H1 (cell line): ENCODE measurements at regions not wholly inside any gene's neighbourhood (a gene's known extent, or its start where the extent isn't known, plus 50 kb on each side); places are given as distances from the start of the nearest gene placed in this dataset.
"Not testable (repeated sequence)": the region's sequence is repeated elsewhere in the genome, so short reads cannot be mapped to it uniquely, and the experiment has no call there.

ENCODE experiments used
- CTCF ChIA-PET: fragments of 300-600 bp; sonication (Branson Sonifier 250); formaldehyde crosslinking; loops from one replicate; lab custom pipeline; 2021; ENCODE audit not compliant: partially characterized antibody; lab: Charles Lee
- POLR2A ChIA-PET: fragments of 300-600 bp; sonication (Branson Sonifier 250); formaldehyde crosslinking; loops from one replicate; lab custom pipeline; 2021; ENCODE audit warnings: inconsistent platforms; ENCODE audit not compliant: partially characterized antibody; lab: Charles Lee
- DNase-seq, 2 experiments: peaks; one replicate each; pipeline versions ENCODE4 v3.0.0 to v3.0.0-alpha.2; 2010 to 2022; ENCODE audit warnings: low spot score in 2 of 2, low read depth in 1 of 2, mixed read lengths in 1 of 2
- FAIRE-seq: peaks from 2 replicates; lab custom pipeline; 2011; peaks lifted over from hg19 to GRCh38; lab: Jason Lieb, UNC
- H2AFZ ChIP-seq: 2 replicates; pipeline ENCODE4 v1.8.1; 2012; ENCODE audit warnings: low read length, inconsistent platforms
- H2AK5ac ChIP-seq: 2 replicates; pipeline ENCODE4 v1.6.1; 2013; ENCODE audit warnings: low read depth, low read length
- H2BK120ac ChIP-seq: replicated peaks from 2 replicates; pipeline ENCODE3; 2013; ENCODE audit warnings: low read depth, low read length, inconsistent platforms
- H2BK12ac ChIP-seq: 2 replicates; pipeline ENCODE4 v1.6.1; 2013; ENCODE audit warnings: low read depth, low read length
- H2BK15ac ChIP-seq: 2 replicates; pipeline ENCODE4 v1.6.1; 2013; ENCODE audit warnings: low read length
- H2BK20ac ChIP-seq: 2 replicates; pipeline ENCODE4 v1.6.1; 2013; ENCODE audit warnings: low read length
- H2BK5ac ChIP-seq: 2 replicates; pipeline ENCODE4 v1.6.1; 2013; ENCODE audit warnings: low read depth, low read length
- H3K14ac ChIP-seq: 2 replicates; pipeline ENCODE4 v1.6.1; 2013; ENCODE audit warnings: inconsistent platforms; ENCODE audit not compliant: insufficient read length
- H3K18ac ChIP-seq: 2 replicates; pipeline ENCODE4 v1.6.1; 2013; ENCODE audit warnings: low read length; ENCODE audit errors: extremely low read depth
- H3K23ac ChIP-seq: 2 replicates; pipeline ENCODE4 v1.6.1; 2013; ENCODE audit warnings: inconsistent platforms; ENCODE audit not compliant: insufficient read length
- H3K23me2 ChIP-seq: 2 replicates; pipeline ENCODE4 v1.6.1; 2013; ENCODE audit warnings: low read depth, low read length
- H3K27ac ChIP-seq: 2 replicates; pipeline ENCODE4 v1.6.1; 2011; ENCODE audit warnings: low read depth, low read length, inconsistent platforms
- H3K27me3 ChIP-seq, 4 experiments: replicated peaks in 1 of 4; 1 replicate in 1 of 4; 2 replicates in 3 of 4; pipeline versions ENCODE4 v1.6.1 to v1.8.1; 2011 to 2013; ENCODE audit warnings: low read length in 3 of 4, mild to moderate bottlenecking in 3 of 4, inconsistent platforms in 2 of 4, mixed read lengths in 2 of 4, moderate library complexity in 1 of 4; ENCODE audit not compliant: control insufficient read depth in 3 of 4, insufficient read depth in 3 of 4; ENCODE audit errors: extremely low read depth in 1 of 4
- H3K36me3 ChIP-seq, 4 experiments: 2 replicates each; pipeline versions ENCODE4 v1.6.1 to v1.8.1; 2011 to 2013; ENCODE audit warnings: mild to moderate bottlenecking in 4 of 4, low read length in 3 of 4, moderate library complexity in 2 of 4, control low read depth in 1 of 4, inconsistent platforms in 1 of 4; ENCODE audit not compliant: insufficient read depth in 4 of 4, control insufficient read depth in 2 of 4
- H3K4ac ChIP-seq: replicated peaks from 2 replicates; pipeline ENCODE3; 2013; ENCODE audit warnings: low read length, low read depth, mixed read lengths, inconsistent platforms; ENCODE audit not compliant: insufficient read length
- H3K4me1 ChIP-seq, 4 experiments: replicated peaks in 1 of 4; 1 replicate in 1 of 4; 2 replicates in 3 of 4; pipeline versions ENCODE4 v1.6.1 to v1.8.1; 2011 to 2013; ENCODE audit warnings: low read length in 3 of 4, inconsistent platforms in 2 of 4, mixed read lengths in 1 of 4; ENCODE audit not compliant: insufficient read depth in 4 of 4, control insufficient read depth in 3 of 4
- H3K4me2 ChIP-seq, 2 experiments: 2 replicates each; pipeline versions ENCODE4 v1.6.1 to v1.8.1; 2011 to 2013; ENCODE audit warnings: low read depth in 2 of 2, low read length in 2 of 2, control low read depth in 1 of 2, inconsistent platforms in 1 of 2, mild to moderate bottlenecking in 1 of 2; ENCODE audit not compliant: insufficient read depth in 1 of 2
- H3K4me3 ChIP-seq, 4 experiments: fragments of 200-600, 300-600 bp in 1 of 4; sonication (generic), shearing (Covaris generic), sonication (Bioruptor Twin) in 1 of 4; 2 replicates each; pipeline versions ENCODE4 v1.5.1 to v1.8.1; 2011 to 2016; ENCODE audit warnings: low read length in 4 of 4, low read depth in 3 of 4, control low read depth in 2 of 4, inconsistent platforms in 2 of 4, mild to moderate bottlenecking in 2 of 4, mixed read lengths in 1 of 4, moderate library complexity in 1 of 4; ENCODE audit not compliant: insufficient read depth in 2 of 4; ENCODE audit errors: extremely low read depth in 1 of 4
- H3K56ac ChIP-seq: replicated peaks from 2 replicates; pipeline ENCODE3; 2013; ENCODE audit warnings: low read depth, mild to moderate bottlenecking, mixed read lengths, low read length, inconsistent platforms; ENCODE audit not compliant: insufficient read length
- H3K79me1 ChIP-seq: 2 replicates; pipeline ENCODE4 v1.6.1; 2013; ENCODE audit warnings: low read depth, low read length, control low read depth
- H3K79me2 ChIP-seq, 2 experiments: 2 replicates each; pipeline versions ENCODE4 v1.6.1 to v1.8.1; 2012 to 2013; ENCODE audit warnings: low read length in 2 of 2, mild to moderate bottlenecking in 2 of 2, inconsistent platforms in 1 of 2; ENCODE audit not compliant: insufficient read depth in 2 of 2, control insufficient read depth in 1 of 2
- H3K9ac ChIP-seq, 4 experiments: replicated peaks in 1 of 4; 1 replicate in 1 of 4; 2 replicates in 3 of 4; pipeline versions ENCODE4 v1.6.1 to v1.8.1; 2011 to 2013; ENCODE audit warnings: low read depth in 3 of 4, low read length in 3 of 4, control low read depth in 2 of 4, mild to moderate bottlenecking in 2 of 4, moderate library complexity in 2 of 4, inconsistent platforms in 1 of 4; ENCODE audit errors: extremely low read depth in 1 of 4
- H3K9me3 ChIP-seq, 2 experiments: 2 replicates each; pipeline versions ENCODE4 v1.6.1 to v1.8.1; 2012 to 2013; ENCODE audit warnings: mild to moderate bottlenecking in 2 of 2, moderate library complexity in 2 of 2, control low read depth in 1 of 2, inconsistent platforms in 1 of 2, low read depth in 1 of 2, low read length in 1 of 2, mixed read lengths in 1 of 2; ENCODE audit not compliant: insufficient read depth in 2 of 2
- H4K20me1 ChIP-seq, 2 experiments: replicated peaks in 1 of 2; 2 replicates each; pipeline versions ENCODE3 to v1.8.1; 2011 to 2013; ENCODE audit warnings: inconsistent platforms in 2 of 2, low read length in 2 of 2, mild to moderate bottlenecking in 1 of 2; ENCODE audit not compliant: insufficient read depth in 2 of 2, control insufficient read depth in 1 of 2
- H4K5ac ChIP-seq: 2 replicates; pipeline ENCODE4 v1.6.1; 2013; ENCODE audit warnings: low read length, low read depth, mixed read lengths, inconsistent platforms; ENCODE audit not compliant: insufficient read length
- H4K8ac ChIP-seq: 2 replicates; pipeline ENCODE4 v1.8.0; 2013; ENCODE audit warnings: mild to moderate bottlenecking, moderate library complexity, low read length, inconsistent platforms; ENCODE audit not compliant: insufficient read depth; ENCODE audit errors: extremely low read depth
- H4K91ac ChIP-seq: replicated peaks from 2 replicates; pipeline ENCODE3; 2013; ENCODE audit warnings: low read length, mixed read lengths, inconsistent platforms; ENCODE audit not compliant: insufficient read length
- BRCA1 ChIP-seq: IDR thresholded peaks from 2 replicates; pipeline ENCODE4 v1.6.1; 2012; ENCODE audit warnings: low read depth, low read length, improper control_type of control experiment
- SP1 ChIP-seq: IDR thresholded peaks from 2 replicates; pipeline ENCODE4 v1.6.1; 2011; ENCODE audit warnings: low read depth, low read length
- WGBS, 2 experiments: shearing (Covaris generic) in 1 of 2; methylation state at CpG; one replicate each; pipeline versions ENCODE4 v1.1.6 to v1.1.7; 2013 to 2015; ENCODE audit warnings: low lambda C conversion rate in 2 of 2, mixed read lengths in 2 of 2, inconsistent platforms in 1 of 2, low coverage in 1 of 2, missing lambda C conversion rate in 1 of 2; ENCODE audit not compliant: insufficient replicate concordance in 2 of 2, insufficient coverage in 1 of 2, insufficient read length in 1 of 2; ENCODE audit errors: extremely low coverage in 1 of 2, missing lambda C conversion rate in 1 of 2; 5-methylcytosine and 5-hydroxymethylcytosine counted together

- no peak for DNase-seq
- H2BK120ac ChIP-seq: no peak overlapping the region
- no peaks in the 10 kb centered on the region for H3K23me2 ChIP-seq
- H4K91ac ChIP-seq: no peak overlapping the region
- no peak overlapping the region for H4K5ac ChIP-seq
- no peak overlapping the region for H3K14ac ChIP-seq
- H2AFZ ChIP-seq: no peak overlapping the region
- H3K18ac ChIP-seq: no peak overlapping the region
- no peak overlapping the region for H3K27ac ChIP-seq
- H2BK12ac ChIP-seq: no peak overlapping the region
- no peaks in the 10 kb centered on the region for H3K36me3 ChIP-seq
- H3K79me1 ChIP-seq: no peaks in the 10 kb centered on the region
- no peak for FAIRE-seq
- H3K4me1 ChIP-seq: no peaks in the 10 kb centered on the region; a peak in 1 of 7 replicates
- no peak overlapping the region for H2BK5ac ChIP-seq
- no peak overlapping the region for H3K23ac ChIP-seq
- H2BK20ac ChIP-seq: no peak overlapping the region
- TF ChIP-seq SP1: no peak
- TF ChIP-seq BRCA1: no peak
- no peak overlapping the region for H3K4me3 ChIP-seq
- H3K4ac ChIP-seq: no peak overlapping the region
- ChIA-PET POLR2A (no interaction called here), CTCF (no interaction called here)
- H4K20me1 ChIP-seq: no peaks in the 10 kb centered on the region
- no peaks in the 10 kb centered on the region for H3K79me2 ChIP-seq
- H2AK5ac ChIP-seq: no peak overlapping the region
- 92% methylated on average over 1 of the region's 1 CpG; no CpG with 5 or more reads in 1 of the 2 experiments for WGBS, 2 experiments
- no peak overlapping the region for H2BK15ac ChIP-seq
- H3K9ac ChIP-seq: no peak overlapping the region
- H3K9me3 ChIP-seq: no peaks in the 10 kb centered on the region
- H3K4me2 ChIP-seq: no peak overlapping the region
- H4K8ac ChIP-seq: no peak overlapping the region
- H3K27me3 ChIP-seq: no peaks in the 10 kb centered on the region
- no peak overlapping the region for H3K56ac ChIP-seq
These were observed 362.8 kb downstream of the MRPS30 start for GRCh38 chr5:45171563-45171962.

GRCh38 chr5:45172634-45173033 is 363.9 kb downstream of the MRPS30 start:
- H4K5ac ChIP-seq, H3K79me1 ChIP-seq, H3K36me3 ChIP-seq, H3K27ac ChIP-seq, H3K56ac ChIP-seq, H3K9me3 ChIP-seq, H3K4ac ChIP-seq, H3K27me3 ChIP-seq, H2BK5ac ChIP-seq, POLR2A ChIA-PET, H4K91ac ChIP-seq, H3K18ac ChIP-seq, H4K8ac ChIP-seq, FAIRE-seq, H2AFZ ChIP-seq, H3K4me2 ChIP-seq, H2BK120ac ChIP-seq, H3K9ac ChIP-seq, H3K4me3 ChIP-seq, H4K20me1 ChIP-seq, H2BK15ac ChIP-seq, H3K79me2 ChIP-seq, H3K4me1 ChIP-seq, DNase-seq, H3K23me2 ChIP-seq, H3K14ac ChIP-seq, H2BK12ac ChIP-seq, H3K23ac ChIP-seq, H2AK5ac ChIP-seq, CTCF ChIA-PET, H2BK20ac ChIP-seq: not testable (repeated sequence)
- WGBS, 2 experiments: 95% methylated on average over 11 of the region's 11 CpGs; no CpG with 5 or more reads in 1 of the 2 experiments
